Activated CD4-positive, alpha-beta memory T cell treated with anti-CD3 and anti-CD28 coated beads, Interleukin-2, amount 10 ng/mL, durations not matched to agents 7 days and 5 days (primary cell): ENCODE measurements at regions not wholly inside any gene's neighbourhood (a gene's known extent, or its start where the extent isn't known, plus 50 kb on each side); places are given as distances from the start of the nearest gene placed in this dataset.

ENCODE experiments used
- CTCF ChIA-PET: fragments of 350-600 bp; sonication (Branson Sonifier 250); formaldehyde crosslinking; loops from one replicate; lab custom pipeline; 2021; ENCODE audit warnings: antibody characterized with exemption, inconsistent platforms; lab: Charles Lee
- POLR2A ChIA-PET: fragments of 350-600 bp; sonication (Branson Sonifier 250); formaldehyde crosslinking; loops from one replicate; lab custom pipeline; 2021; ENCODE audit warnings: antibody characterized with exemption; lab: Charles Lee
- DNase-seq: peaks from one replicate; pipeline ENCODE4 v3.0.0-alpha.2; 2020
- H3K27ac Mint-ChIP-seq: one replicate; pipeline ENCODE4 v1.8.0; 2021; ENCODE audit warnings: mild to moderate bottlenecking, mixed read lengths
- H3K27me3 Mint-ChIP-seq: one replicate; pipeline ENCODE4 v1.8.0; 2021; ENCODE audit warnings: mixed read lengths
- H3K36me3 Mint-ChIP-seq: one replicate; pipeline ENCODE4 v1.8.0; 2021; ENCODE audit warnings: low read depth, mixed read lengths
- H3K4me1 Mint-ChIP-seq: one replicate; pipeline ENCODE4 v1.8.0; 2021; ENCODE audit warnings: mixed read lengths
- H3K4me3 Mint-ChIP-seq: one replicate; pipeline ENCODE4 v1.8.0; 2021; ENCODE audit warnings: mild to moderate bottlenecking, mixed read lengths
- H3K9me3 Mint-ChIP-seq: one replicate; pipeline ENCODE4 v1.8.0; 2021; ENCODE audit warnings: mixed read lengths

DNA sequence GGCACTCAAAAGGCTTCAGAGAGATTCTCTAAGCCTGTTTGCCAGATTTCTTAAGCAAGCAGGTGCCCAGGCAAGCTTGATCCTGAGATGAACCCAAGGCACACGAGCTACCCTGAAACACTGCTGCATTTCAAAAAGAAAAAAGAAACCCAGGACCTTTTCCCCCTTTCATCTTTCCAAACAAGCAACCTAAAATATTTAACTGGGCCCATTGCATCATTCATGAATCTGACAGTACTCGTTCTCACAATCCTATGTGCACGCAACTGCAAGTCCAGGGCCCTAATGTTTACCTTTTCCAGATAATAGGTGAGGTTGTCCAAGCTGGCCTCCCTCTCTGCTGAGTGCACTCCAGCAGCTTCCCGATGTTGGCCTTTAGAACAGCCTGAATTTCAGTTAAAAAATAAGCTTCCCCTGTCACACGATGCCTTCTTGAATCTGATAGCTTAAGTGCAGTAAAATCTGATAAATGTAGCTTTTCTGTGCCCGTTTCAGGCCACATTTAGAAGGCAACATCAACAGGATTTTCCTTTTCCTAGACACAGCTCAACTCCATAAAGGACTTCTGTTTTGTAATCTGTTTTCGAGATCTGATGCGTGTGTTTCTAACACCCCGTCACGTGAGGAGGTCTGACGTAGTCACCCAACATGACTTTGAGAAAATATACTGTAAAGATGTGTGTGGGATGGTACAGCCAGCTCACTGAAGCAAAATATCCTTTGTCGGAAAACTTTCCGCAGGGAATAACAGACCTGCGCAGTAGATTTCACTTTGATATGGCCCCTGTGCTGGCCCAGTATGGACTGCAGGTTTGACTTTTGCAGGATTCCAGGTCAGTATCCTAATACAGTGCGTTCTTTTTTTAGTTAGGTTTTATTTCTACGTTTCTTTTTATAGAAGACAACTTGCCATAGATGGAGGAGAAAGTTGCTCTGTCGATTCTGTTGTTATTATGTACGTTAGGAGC is 55.1 kb upstream of the RASA2 start:
- ChIA-PET CTCF (interaction anchor here (0.7 to 3.5 kb wide), 7 partner anchors 10 to 181 kb away, joined by 3 to 19 read pairs (median 4); no protein-coding TSS in a partner anchor), POLR2A (interaction anchor here (0.9 to 2.2 kb wide), 2 partner anchors 8 to 52 kb away, joined by 3 to 6 read pairs; no protein-coding TSS in a partner anchor)
- DNase-seq, result no peak
- Mint-ChIP-seq H3K4me3 (no peak overlapping the region), H3K9me3 (no peaks in the 10 kb centered on the region), H3K27ac (no peak overlapping the region), H3K4me1 (peaks cover 8% of the 10 kb centered on the region), H3K27me3 (no peaks in the 10 kb centered on the region), H3K36me3 (peaks cover 16% of the 10 kb centered on the region)

DNA sequence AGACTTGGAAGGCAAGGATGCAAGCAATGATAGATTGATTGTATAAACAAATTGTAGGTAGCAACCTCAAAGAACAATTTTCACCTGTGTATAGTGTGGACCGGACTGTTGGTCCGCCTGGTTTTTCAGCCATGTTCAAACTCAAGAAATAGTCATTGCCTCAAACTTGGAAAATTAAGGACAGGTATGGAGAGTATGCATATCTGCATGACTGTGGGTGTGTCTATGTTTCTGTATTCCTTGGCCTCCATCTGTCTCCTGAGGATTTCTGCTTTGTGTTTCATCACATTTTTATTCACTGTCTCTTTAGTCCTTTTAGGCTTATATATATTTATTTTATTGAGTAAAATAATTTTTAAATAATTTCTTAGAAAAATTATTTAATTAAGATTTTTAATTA is 53.9 kb upstream of the RASA2 start:
- peaks cover 6% of the 10 kb centered on the region for H3K4me1 Mint-ChIP-seq
- no peak for DNase-seq
- H3K4me3 Mint-ChIP-seq, result no peak overlapping the region
- ChIA-PET POLR2A (no interaction called here), CTCF (interaction anchor here (3.0 to 3.5 kb wide), 3 partner anchors 8 to 72 kb away, joined by 9 to 19 read pairs (median 11); no protein-coding TSS in a partner anchor)
- no peaks in the 10 kb centered on the region for H3K27me3 Mint-ChIP-seq
- H3K27ac Mint-ChIP-seq, result no peak overlapping the region
- peaks cover 11% of the 10 kb centered on the region for H3K36me3 Mint-ChIP-seq
- H3K9me3 Mint-ChIP-seq, result no peaks in the 10 kb centered on the region

DNA sequence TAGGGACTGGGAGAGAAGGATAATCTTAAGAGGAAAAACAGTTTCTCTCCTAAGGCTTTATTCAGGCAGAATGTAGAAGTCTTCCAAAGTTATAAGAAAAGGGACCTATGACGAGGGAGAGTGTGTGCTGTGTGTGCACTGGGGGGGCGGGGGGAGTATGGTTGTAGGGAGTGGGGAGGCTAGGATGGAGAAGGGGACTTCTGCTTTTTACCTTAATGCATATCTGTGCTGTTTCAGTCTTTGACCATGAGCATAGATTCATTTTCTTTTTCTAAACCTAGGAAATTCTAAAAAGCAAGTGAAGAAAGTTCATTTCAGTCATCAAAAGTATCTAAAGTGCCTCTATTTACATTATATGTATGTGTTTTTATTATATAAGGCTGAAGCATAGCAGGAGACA is 52.6 kb upstream of the RASA2 start:
- Mint-ChIP-seq H3K27me3 (no peaks in the 10 kb centered on the region), H3K4me1 (peaks cover 4% of the 10 kb centered on the region), H3K36me3 (peaks cover 18% of the 10 kb centered on the region), H3K9me3 (no peaks in the 10 kb centered on the region), H3K4me3 (no peak overlapping the region), H3K27ac (no peak overlapping the region)
- no peak for DNase-seq
- ChIA-PET CTCF (interaction anchor here (1.2 kb wide), 1 partner anchor 73 kb away, joined by 5 read pairs; no protein-coding TSS in a partner anchor), POLR2A (no interaction called here)

DNA sequence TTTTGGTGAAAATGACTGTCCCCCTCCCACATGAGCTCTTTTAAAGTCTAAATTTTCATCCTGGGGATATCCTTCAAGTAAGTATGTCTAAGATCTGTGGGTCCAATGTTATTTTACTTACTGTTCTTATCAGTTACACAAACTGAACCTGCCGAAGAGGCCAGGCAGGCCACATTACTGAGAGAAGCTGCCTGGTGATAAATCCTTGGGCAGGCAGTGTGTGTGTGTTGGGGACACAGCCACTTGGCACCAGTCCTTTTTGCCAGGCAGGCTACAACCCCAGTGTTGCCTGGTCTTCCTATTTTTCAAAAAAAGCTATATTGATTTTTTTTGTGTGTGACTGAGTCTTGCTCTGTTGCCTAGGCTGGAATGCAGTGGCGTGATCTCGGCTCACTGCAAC is 50.6 kb upstream of the RASA2 start:
- no peaks in the 10 kb centered on the region for H3K27me3 Mint-ChIP-seq
- POLR2A ChIA-PET, result interaction anchor here (1.0 to 1.2 kb wide), 3 partner anchors 9 to 50 kb away, joined by 3 to 4 read pairs (median 3); no protein-coding TSS in a partner anchor
- no peak for DNase-seq

More for the DNA sequence above, 50.6 kb upstream of the RASA2 start:
- Mint-ChIP-seq H3K36me3 (peaks cover 19% of the 10 kb centered on the region), H3K9me3 (no peaks in the 10 kb centered on the region), H3K4me3 (no peak overlapping the region), H3K27ac (no peak overlapping the region), H3K4me1 (peaks cover 16% of the 10 kb centered on the region)
- CTCF ChIA-PET, result interaction anchor here (0.7 to 1.6 kb wide), 6 partner anchors 10 to 124 kb away, joined by 3 to 5 read pairs (median 4); no protein-coding TSS in a partner anchor
